NCI-H1930 (cell line): ENCODE measurements at regions not wholly inside any gene's neighbourhood (a gene's known extent, or its start where the extent isn't known, plus 50 kb on each side); places are given as distances from the start of the nearest gene placed in this dataset.
"Not testable (repeated sequence)": the region's sequence is repeated elsewhere in the genome, so short reads cannot be mapped to it uniquely, and the experiment has no call there.

ENCODE experiments used
- DNase-seq, 2 experiments: peaks; one replicate each; lab custom pipeline; 2025; lab: John Stamatoyannopoulos, UW

- DNase-seq = no peak
These were observed 575.0 kb downstream of the GBE1 start for GRCh38 chr3:81186412-81186811.

DNA sequence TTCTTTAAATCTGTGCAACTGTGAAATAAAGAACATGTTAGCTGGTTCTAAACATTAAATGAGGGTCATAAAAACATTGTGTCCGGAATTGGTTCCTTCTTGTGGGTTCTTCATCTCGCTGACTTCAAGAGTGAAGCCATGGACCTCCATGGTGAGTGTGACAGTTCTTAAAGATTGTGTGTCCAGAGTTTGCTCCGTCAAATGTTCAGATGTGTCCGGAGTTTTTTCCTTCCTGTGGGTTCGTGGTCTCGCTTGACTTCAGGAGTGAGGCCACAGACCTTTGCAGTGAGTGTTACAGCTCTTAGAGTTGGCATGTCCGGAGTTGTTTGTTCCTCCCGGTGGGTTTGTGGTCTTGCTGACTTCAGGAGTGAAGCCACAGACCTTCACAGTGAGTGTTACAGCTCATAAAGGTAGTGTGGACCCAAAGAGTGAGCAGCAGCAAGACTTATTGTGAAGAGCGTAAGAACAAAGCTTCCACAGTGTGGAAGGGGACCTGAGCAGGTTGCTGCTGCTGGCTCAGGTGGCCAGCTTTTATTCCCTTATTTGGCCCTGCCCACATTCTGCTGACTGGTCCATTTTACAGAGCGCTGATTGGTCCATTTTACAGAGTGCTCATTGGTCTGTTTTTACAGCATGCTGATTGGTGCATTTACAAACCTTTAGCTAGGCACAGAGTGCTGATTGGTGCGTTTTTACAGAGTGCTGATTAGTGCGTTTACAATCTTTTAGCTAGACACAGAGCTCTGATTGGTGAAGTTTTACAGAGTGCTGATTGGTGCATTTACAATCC lies 579.2 kb downstream of the GBE1 start:
- not testable (repeated sequence) for DNase-seq

- no peak for DNase-seq
These were observed 587.9 kb downstream of the GBE1 start for GRCh38 chr3:81173514-81173913.

- DNase-seq = no peak
These were observed 591.1 kb downstream of the GBE1 start for GRCh38 chr3:81170298-81170697.

- no peak for DNase-seq
These were observed 596.6 kb downstream of the GBE1 start for GRCh38 chr3:81164806-81165205.

DNA sequence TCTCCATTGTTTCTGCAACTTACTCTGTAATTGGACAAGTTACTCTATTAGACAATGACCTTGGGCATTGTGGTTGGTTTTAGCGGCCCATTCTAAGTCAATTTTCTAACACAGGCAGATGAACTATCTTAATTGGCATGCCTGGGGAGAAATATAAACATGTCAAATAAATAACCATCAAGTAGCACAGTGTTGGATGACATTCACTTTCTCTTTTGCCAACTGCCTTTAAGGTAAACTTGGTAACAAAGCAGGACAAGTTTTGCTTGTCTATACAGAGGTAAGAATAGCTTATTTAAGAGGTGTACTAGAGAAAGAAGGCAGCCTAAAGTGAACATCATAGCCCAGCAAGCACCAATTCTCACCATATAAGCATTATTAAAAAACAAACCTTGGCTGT lies 599.6 kb downstream of the GBE1 start:
- no peak for DNase-seq

- no peak for DNase-seq
These were observed 600.3 kb downstream of the GBE1 start for GRCh38 chr3:81161100-81161499.

GRCh38 chr3:81154611-81155143 lies 606.8 kb downstream of the GBE1 start:
- DNase-seq = no peak

- DNase-seq = no peak
These were observed 609.3 kb downstream of the GBE1 start for GRCh38 chr3:81152156-81152555.

GRCh38 chr3:81132995-81133394 lies 628.5 kb downstream of the GBE1 start:
- no peak for DNase-seq

GRCh38 chr3:81105789-81106488 lies 655.5 kb downstream of the GBE1 start:
- no peak for DNase-seq

DNA sequence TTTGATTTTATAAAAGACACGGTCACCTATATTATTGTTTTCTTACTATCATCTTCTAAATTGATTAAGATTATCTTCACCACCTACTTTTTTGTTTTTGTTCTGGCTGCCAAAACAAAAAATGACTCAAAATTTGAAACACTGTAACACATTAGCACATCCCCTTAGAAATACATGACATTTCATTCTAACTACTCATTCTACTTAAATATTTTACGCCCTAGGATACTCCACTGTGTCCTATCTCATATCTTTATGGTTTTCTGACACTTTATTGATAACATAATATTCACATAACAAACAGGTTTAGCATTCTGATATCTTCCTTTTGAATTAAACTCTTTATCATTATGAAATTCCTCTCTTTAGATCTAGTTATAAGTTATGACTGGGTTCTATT lies 656.2 kb downstream of the GBE1 start:
- DNase-seq = no peak

GRCh38 chr3:81097889-81098288 lies 663.6 kb downstream of the GBE1 start:
- DNase-seq = no peak

- no peak for DNase-seq
These were observed 665.5 kb downstream of the GBE1 start for GRCh38 chr3:81095956-81096355.

DNA sequence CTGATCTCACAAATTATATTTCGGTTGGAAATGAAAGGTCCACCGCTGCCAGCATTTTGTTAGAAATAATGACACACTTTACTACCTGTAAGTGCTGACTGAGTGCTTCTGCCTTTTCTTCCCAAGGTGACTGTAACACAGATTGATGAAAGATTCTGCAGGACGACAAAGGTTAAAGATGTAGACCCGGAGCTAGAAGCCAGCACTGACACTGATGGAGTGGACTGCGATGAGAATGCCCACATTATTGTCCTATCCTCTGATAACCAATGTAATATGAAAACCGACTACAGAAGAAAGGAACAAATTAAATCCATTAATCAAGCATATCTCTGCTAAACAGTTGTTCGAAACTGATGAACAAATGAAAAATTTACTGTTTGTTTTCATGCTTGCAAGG lies 666.5 kb downstream of the GBE1 start:
- DNase-seq = no peak

- DNase-seq = no peak
These were observed 673.8 kb downstream of the GBE1 start for GRCh38 chr3:81087607-81088006.

GRCh38 chr3:81086348-81086747 lies 675.1 kb downstream of the GBE1 start:
- DNase-seq = no peak

GRCh38 chr3:81080608-81081007 lies 680.8 kb downstream of the GBE1 start:
- DNase-seq = no peak

DNA sequence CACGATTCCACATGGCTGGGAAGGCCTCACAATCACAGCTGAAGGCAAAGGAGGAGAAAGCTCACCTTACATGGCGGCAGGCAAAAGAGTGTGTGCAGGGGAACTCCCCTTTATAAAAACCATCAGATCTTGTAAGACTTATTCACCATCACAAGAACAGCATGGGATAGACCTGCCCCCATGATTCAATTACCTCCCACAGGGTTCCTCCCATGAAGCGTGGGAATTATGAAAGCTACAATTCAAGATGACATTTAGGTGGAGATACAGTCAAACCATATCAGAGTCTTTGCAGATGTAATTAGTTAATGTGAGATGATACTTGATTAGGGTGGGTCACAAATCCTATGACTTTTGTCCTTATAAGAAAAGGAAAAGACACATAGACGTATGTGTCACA lies 688.9 kb downstream of the GBE1 start:
- DNase-seq = no peak

GRCh38 chr3:81068546-81068945 lies 692.9 kb downstream of the GBE1 start:
- no peak for DNase-seq

DNA sequence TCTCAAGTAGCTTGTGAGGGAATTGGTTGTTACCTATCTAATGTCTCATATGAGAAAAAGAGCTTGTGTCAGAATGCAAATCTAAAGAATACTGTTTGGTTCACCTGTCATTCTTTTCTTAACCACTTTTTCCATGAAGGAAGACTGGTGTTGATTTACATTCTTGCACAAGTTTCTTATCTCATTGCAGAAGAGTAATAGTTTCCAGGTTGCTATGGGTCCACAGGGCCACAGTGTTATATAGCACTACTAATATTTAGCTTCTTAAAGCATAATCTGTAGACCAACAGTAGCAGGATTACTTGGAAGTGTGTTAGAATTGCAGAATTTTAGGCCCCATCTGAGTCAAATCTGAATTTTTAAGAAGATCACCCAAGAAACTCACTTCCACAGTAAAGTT lies 697.5 kb downstream of the GBE1 start:
- DNase-seq = no peak

DNA sequence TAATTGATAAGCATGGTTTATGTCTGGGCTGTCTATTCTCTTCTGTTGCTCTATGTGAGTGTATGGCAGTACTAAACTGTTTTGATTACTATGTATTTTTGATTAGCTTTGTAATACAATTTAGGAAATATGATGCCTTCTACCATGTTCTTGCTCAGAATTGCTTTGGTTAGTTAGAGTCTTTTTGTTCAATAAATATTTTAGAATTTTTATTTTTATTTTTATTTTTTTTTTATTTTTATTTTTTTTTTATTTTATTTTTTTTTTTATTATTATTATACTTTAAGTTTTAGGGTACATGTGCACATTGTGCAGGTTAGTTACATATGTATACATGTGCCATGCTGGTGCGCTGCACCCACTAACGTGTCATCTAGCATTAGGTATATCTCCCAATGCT lies 710.3 kb downstream of the GBE1 start:
- not testable (repeated sequence) for DNase-seq

- DNase-seq = no peak
These were observed 713.3 kb downstream of the GBE1 start for GRCh38 chr3:81048058-81048665.
